HepG2 (cell line): ENCODE measurements at regions not wholly inside any gene's neighbourhood (a gene's known extent, or its start where the extent isn't known, plus 50 kb on each side); places are given as distances from the start of the nearest gene placed in this dataset.

Experiments
- ATAC-seq: fragments of 200-7000 bp; cut with Tn5 transposase; 3 replicates; pipeline ENCODE4 v1.9.1; 2020; ENCODE audit warnings: mild to moderate bottlenecking, moderate library complexity
- BruUV-seq: library from RNA; stranded (reverse); fragments of 400-500 nt; replicated peaks from 2 replicates; lab custom pipeline; 2021; lab: Mats Ljungman, UMichigan
- CTCF ChIA-PET: fragments of 300-600 bp; formaldehyde crosslinking; extraction: SDS; loops from one replicate; lab custom pipeline; 2021; ENCODE audit warnings: low total read pairs, inconsistent platforms, low intra/inter-chr PET ratio; lab: Yijun Ruan, JAX
- POLR2A ChIA-PET: fragments of 350-600 bp; sonication (Branson Sonifier 250); formaldehyde crosslinking; loops from one replicate; lab custom pipeline; 2020; ENCODE audit warnings: antibody characterized with exemption, inconsistent platforms; lab: Yijun Ruan, JAX
- DNase-seq: peaks from one replicate; pipeline ENCODE4 v3.0.0-alpha.2; 2015; ENCODE audit warnings: low spot score
- FAIRE-seq: peaks from 3 replicates; lab custom pipeline; 2011; peaks lifted over from hg19 to GRCh38; lab: Jason Lieb, UNC
- H2AFZ ChIP-seq: one replicate; pipeline ENCODE4 v1.6.1; 2011; ENCODE audit warnings: low read length, inconsistent platforms
- H3K27ac ChIP-seq: fragments of 300-600 bp; 3 replicates; pipeline ENCODE4 v1.8.0; 2011; ENCODE audit warnings: mixed run types, mild to moderate bottlenecking, mixed read lengths, low read length, inconsistent platforms; ENCODE audit not compliant: insufficient read depth; ENCODE audit errors: extremely low read length
- H3K27me3 ChIP-seq, 2 experiments: fragments of 200-600 bp in 1 of 2; 2 replicates in 1 of 2; 3 replicates in 1 of 2; pipeline versions ENCODE4 v1.6.0 to v1.8.0; 2011; ENCODE audit warnings: low read length in 2 of 2, mild to moderate bottlenecking in 2 of 2, moderate library complexity in 2 of 2, inconsistent platforms in 1 of 2; ENCODE audit not compliant: insufficient read depth in 2 of 2, control insufficient read depth in 1 of 2
- H3K36me3 ChIP-seq, 2 experiments: fragments of 200-600 bp in 1 of 2; replicated peaks in 1 of 2; 2 replicates in 1 of 2; 3 replicates in 1 of 2; pipeline versions ENCODE4 v1.5.1 to v1.8.0; 2011; ENCODE audit warnings: low read length in 2 of 2, inconsistent platforms in 1 of 2; ENCODE audit not compliant: insufficient read depth in 2 of 2, control insufficient read depth in 1 of 2
- H3K4me1 ChIP-seq: 2 replicates; pipeline ENCODE4 v1.5.1; 2012; ENCODE audit warnings: low read length, inconsistent platforms; ENCODE audit not compliant: insufficient read depth
- H3K4me2 ChIP-seq: 2 replicates; pipeline ENCODE4 v1.6.0; 2011; ENCODE audit warnings: low read depth, low read length, inconsistent platforms
- H3K4me3 ChIP-seq, 3 experiments: fragments of 200-600 bp in 1 of 3; sonication (generic), shearing (Covaris generic) in 1 of 3; replicated peaks in 1 of 3; 2 replicates each; pipeline ENCODE4 v1.5.1; 2011 to 2016; ENCODE audit warnings: low read length in 3 of 3, inconsistent platforms in 2 of 3, low read depth in 2 of 3, mild to moderate bottlenecking in 2 of 3, control low read depth in 1 of 3, mixed read lengths in 1 of 3; ENCODE audit not compliant: insufficient read depth in 1 of 3
- H3K79me2 ChIP-seq: one replicate; pipeline ENCODE4 v1.6.1; 2011; ENCODE audit warnings: low read length, inconsistent platforms; ENCODE audit not compliant: insufficient read depth
- H3K9ac ChIP-seq: 2 replicates; pipeline ENCODE4 v1.6.0; 2011; ENCODE audit warnings: mild to moderate bottlenecking, low read depth, low read length, inconsistent platforms; ENCODE audit not compliant: insufficient read depth
- H3K9me3 ChIP-seq: 2 replicates; pipeline ENCODE4 v1.5.1; 2012; ENCODE audit warnings: mild to moderate bottlenecking, low read length
- H4K20me1 ChIP-seq: 2 replicates; pipeline ENCODE4 v1.6.0; 2011; ENCODE audit warnings: inconsistent platforms, mild to moderate bottlenecking, low read length, moderate library complexity; ENCODE audit not compliant: insufficient read depth
- SMC3 ChIP-seq: IDR thresholded peaks from 2 replicates; pipeline ENCODE4 v1.6.1; 2011; ENCODE audit warnings: low read length, improper control_type of control experiment
- ZNF777 ChIP-seq: sonication (generic); formaldehyde crosslinking; IDR thresholded peaks from 2 replicates; pipeline ENCODE4 v1.4.0; 2020; ENCODE audit warnings: missing genetic modification reagents
- WGBS: methylation state at CpG from one replicate; pipeline ENCODE4 v1.1.6; 2017; ENCODE audit warnings: low lambda C conversion rate; 5-methylcytosine and 5-hydroxymethylcytosine counted together
- in situ Hi-C: cut with HindIII; loops from 2 replicates; pipeline ENCODE4 v1.10.0; 2017; ENCODE audit warnings: low pct_unique_long_range_greater_than_20kb; ENCODE audit not compliant: extremely low pct_ligation_motif_present
- intact Hi-C: fragments of 100-400 bp; cut with micrococcal nuclease; formaldehyde crosslinking; loops from one replicate; pipeline ENCODE4 v1.10.0; 2022; ENCODE audit not compliant: unreplicated experiment
- TF ChIP-seq, protein P1 (sequence below): sonication (generic); formaldehyde crosslinking; IDR thresholded peaks from 2 replicates; pipeline ENCODE4 v1.8.0; 2022; ENCODE audit warnings: missing genetic modification reagents, low read depth, mild to moderate bottlenecking, borderline replicate concordance
- TF ChIP-seq, protein P2 (sequence below): sonication (generic); formaldehyde crosslinking; IDR thresholded peaks from 2 replicates; pipeline ENCODE4 v1.5.0; 2020; ENCODE audit warnings: mild to moderate bottlenecking, missing genetic modification reagents, moderate library complexity
- TF ChIP-seq, protein P3 (sequence below): sonication (generic); formaldehyde crosslinking; IDR thresholded peaks from 2 replicates; pipeline ENCODE4 v1.4.0; 2020; ENCODE audit warnings: missing genetic modification reagents
- TF ChIP-seq, protein P4 (sequence below): sonication (generic); formaldehyde crosslinking; IDR thresholded peaks from 2 replicates; pipeline ENCODE4 v1.4.0; 2020; ENCODE audit warnings: missing genetic modification reagents, mild to moderate bottlenecking, borderline replicate concordance

DNA sequence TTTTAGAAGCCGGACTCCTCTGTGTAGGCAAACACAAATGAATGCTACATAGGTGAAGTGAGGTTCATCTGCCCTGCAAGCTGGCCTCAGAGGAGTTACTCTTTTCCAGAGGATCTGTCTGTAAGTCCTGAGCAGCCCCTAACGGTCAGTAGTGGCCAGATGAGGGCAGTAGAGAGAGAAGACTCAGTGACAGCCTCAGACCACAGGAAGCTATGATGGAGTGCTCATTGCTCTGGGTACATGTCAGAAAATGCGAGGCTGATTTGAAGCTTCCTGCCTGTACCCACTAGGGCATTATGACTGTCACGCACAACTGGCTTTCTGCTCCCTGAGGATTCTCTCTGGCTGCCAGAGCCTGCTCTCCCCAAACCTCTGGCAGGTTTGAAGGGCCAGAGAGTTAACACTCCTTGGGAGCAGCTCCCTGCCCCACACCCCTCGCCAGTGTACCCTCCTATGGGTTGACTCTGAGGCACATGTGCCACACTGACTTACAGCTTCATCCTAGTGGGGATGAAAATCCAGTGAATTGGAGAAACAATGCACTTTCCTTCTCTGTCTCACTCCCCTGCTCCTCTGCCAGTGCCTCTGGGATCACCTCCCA lies 141.5 kb downstream of the GABRG2 start:
- no TSS peak for BruUV-seq
- Histone ChIP-seq H4K20me1 (no peaks in the 10 kb centered on the region), H3K4me3 (no peak overlapping the region), H3K9me3 (no peaks in the 10 kb centered on the region), H3K27ac (no peak overlapping the region), H3K79me2 (no peaks in the 10 kb centered on the region), H3K4me1 (no peaks in the 10 kb centered on the region), H3K27me3 (no peaks in the 10 kb centered on the region), H3K36me3 (no peaks in the 10 kb centered on the region), H2AFZ (no peak overlapping the region), H3K4me2 (no peak overlapping the region), H3K9ac (no peak overlapping the region)
- POLR2A ChIA-PET, result no interaction called here
- FAIRE-seq (peak; percentile 56), DNase-seq (peak; percentile 25), ATAC-seq (peak; percentile 89)
- 8% methylated on average over 2 of the region's 5 CpGs for WGBS
- in situ Hi-C loops, result no loop called here
- intact Hi-C loops, result loop anchor here (5.0 kb wide), 1 partner anchor 1138 kb away; no protein-coding TSS in a partner anchor
- CTCF ChIA-PET, result interaction anchor here (1.2 kb wide), 1 partner anchor 1199 kb away, joined by 5 read pairs; no protein-coding TSS in a partner anchor
- TF ChIP-seq, protein P1, sequence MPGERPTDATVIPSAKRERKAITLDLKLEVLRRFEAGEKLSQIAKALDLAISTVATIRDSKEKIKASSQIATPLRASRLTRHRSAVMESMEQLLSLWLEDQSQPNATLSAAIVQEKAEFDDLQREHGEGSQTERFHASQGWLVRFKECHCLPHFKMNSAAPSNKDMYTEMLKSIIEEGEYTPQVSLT (CRISPR knock-in tag), result no peak
- TF ChIP-seq, protein P2, sequence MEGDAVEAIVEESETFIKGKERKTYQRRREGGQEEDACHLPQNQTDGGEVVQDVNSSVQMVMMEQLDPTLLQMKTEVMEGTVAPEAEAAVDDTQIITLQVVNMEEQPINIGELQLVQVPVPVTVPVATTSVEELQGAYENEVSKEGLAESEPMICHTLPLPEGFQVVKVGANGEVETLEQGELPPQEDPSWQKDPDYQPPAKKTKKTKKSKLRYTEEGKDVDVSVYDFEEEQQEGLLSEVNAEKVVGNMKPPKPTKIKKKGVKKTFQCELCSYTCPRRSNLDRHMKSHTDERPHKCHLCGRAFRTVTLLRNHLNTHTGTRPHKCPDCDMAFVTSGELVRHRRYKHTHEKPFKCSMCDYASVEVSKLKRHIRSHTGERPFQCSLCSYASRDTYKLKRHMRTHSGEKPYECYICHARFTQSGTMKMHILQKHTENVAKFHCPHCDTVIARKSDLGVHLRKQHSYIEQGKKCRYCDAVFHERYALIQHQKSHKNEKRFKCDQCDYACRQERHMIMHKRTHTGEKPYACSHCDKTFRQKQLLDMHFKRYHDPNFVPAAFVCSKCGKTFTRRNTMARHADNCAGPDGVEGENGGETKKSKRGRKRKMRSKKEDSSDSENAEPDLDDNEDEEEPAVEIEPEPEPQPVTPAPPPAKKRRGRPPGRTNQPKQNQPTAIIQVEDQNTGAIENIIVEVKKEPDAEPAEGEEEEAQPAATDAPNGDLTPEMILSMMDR (CRISPR knock-in tag), result peak; percentile 39
- TF ChIP-seq SMC3, result peak; percentile 30; the same call in 1 of the 2 replicates
- TF ChIP-seq, protein P3, sequence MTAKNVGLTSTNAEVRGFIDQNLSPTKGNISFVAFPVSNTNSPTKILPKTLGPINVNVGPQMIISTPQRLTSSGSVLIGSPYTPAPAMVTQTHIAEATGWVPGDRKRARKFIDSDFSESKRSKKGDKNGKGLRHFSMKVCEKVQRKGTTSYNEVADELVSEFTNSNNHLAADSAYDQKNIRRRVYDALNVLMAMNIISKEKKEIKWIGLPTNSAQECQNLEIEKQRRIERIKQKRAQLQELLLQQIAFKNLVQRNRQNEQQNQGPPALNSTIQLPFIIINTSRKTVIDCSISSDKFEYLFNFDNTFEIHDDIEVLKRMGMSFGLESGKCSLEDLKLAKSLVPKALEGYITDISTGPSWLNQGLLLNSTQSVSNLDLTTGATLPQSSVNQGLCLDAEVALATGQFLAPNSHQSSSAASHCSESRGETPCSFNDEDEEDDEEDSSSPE, result no peak
- no peak for TF ChIP-seq ZNF777 (CRISPR knock-in tag)
- TF ChIP-seq, protein P4, sequence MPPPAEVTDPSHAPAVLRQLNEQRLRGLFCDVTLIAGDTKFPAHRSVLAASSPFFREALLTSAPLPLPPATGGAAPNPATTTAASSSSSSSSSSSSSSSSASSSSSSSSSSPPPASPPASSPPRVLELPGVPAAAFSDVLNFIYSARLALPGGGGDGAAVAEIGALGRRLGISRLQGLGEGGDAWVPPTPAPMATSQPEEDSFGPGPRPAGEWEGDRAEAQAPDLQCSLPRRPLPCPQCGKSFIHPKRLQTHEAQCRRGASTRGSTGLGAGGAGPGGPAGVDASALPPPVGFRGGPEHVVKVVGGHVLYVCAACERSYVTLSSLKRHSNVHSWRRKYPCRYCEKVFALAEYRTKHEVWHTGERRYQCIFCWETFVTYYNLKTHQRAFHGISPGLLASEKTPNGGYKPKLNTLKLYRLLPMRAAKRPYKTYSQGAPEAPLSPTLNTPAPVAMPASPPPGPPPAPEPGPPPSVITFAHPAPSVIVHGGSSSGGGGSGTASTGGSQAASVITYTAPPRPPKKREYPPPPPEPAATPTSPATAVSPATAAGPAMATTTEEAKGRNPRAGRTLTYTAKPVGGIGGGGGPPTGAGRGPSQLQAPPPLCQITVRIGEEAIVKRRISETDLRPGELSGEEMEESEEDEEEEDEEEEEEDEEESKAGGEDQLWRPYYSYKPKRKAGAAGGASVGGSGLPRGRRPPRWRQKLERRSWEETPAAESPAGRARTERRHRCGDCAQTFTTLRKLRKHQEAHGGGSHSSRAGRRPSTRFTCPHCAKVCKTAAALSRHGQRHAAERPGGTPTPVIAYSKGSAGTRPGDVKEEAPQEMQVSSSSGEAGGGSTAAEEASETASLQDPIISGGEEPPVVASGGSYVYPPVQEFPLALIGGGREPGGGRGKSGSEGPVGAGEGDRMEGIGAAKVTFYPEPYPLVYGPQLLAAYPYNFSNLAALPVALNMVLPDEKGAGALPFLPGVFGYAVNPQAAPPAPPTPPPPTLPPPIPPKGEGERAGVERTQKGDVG (CRISPR knock-in tag), result no peak
